AG09319 (cell line): ENCODE measurements at regions not wholly inside any gene's neighbourhood (a gene's known extent, or its start where the extent isn't known, plus 50 kb on each side); places are given as distances from the start of the nearest gene placed in this dataset.
"Not testable (repeated sequence)": the region's sequence is repeated elsewhere in the genome, so short reads cannot be mapped to it uniquely, and the experiment has no call there.

Experiments used
- DNase-seq: peaks from one replicate; pipeline ENCODE4 v3.0.0-alpha.2; 2010; ENCODE audit warnings: low read depth; ENCODE audit errors: extremely low read depth
- CTCF ChIP-seq: IDR thresholded peaks from 2 replicates; pipeline ENCODE4 v1.5.1; 2011; ENCODE audit warnings: low read depth, mild to moderate bottlenecking, inconsistent platforms, low read length, moderate library complexity

DNA sequence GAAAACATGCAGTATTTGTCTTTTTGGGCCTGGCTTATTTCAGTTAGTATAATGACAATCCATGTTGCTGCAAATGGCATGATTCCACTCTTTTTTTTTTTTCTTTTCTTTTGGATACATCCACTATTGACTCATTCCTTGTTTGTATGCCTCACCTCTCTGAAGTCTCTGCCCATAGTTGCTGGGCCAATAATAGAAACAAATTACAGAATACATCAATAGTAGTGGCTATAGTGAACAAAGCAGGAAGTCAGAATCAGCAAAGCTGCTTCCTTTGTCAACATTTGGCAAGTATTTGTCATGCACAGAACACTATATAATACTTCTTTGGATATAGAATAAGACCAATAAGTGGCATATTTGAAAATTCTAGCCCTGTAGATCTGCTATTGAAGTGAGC, 609.7 kb downstream of the STK39 start:
- TF ChIP-seq CTCF: no peak
- DNase-seq: no peak

GRCh38 chr2:167632271-167632670, 615.1 kb downstream of the STK39 start:
- DNase-seq: not testable (repeated sequence)

GRCh38 chr2:167626961-167627360, 620.4 kb downstream of the STK39 start:
- no peak for DNase-seq
- TF ChIP-seq CTCF: no peak

- TF ChIP-seq CTCF: no peak
- DNase-seq: no peak
These were observed 621.1 kb downstream of the STK39 start for GRCh38 chr2:167626301-167626700.

GRCh38 chr2:167616997-167617396, 630.4 kb downstream of the STK39 start:
- no peak for TF ChIP-seq CTCF

GRCh38 chr2:167613471-167613870, 633.9 kb downstream of the STK39 start:
- no peak for DNase-seq
- TF ChIP-seq CTCF: no peak

More at GRCh38 chr2:167616997-167617396, 630.4 kb downstream of the STK39 start:
- DNase-seq: no peak

- DNase-seq: no peak
These were observed 638.9 kb downstream of the STK39 start for GRCh38 chr2:167608487-167608886.

More at GRCh38 chr2:167608487-167608886, 638.9 kb downstream of the STK39 start:
- TF ChIP-seq CTCF: no peak
